ENCODE measurements at regions not wholly inside any gene's neighbourhood (a gene's known extent, or its start where the extent isn't known, plus 50 kb on each side); places are given as distances from the start of the nearest gene placed in this dataset.

GRCh38 chr2:236706288-236706687 is 136.7 kb downstream of the ACKR3 start:
- TF ChIP-seq CEBPB (IDR thresholded peaks at IDR 0.05), result no peak
- no peak for TF ChIP-seq EP300 (IDR thresholded peaks at IDR 0.05; ENCODE audit: borderline replicate concordance)
- TF ChIP-seq YY1 (IDR thresholded peaks at IDR 0.05; ENCODE audit: low read depth), result no peak
- TF ChIP-seq REST (IDR thresholded peaks at IDR 0.05; ENCODE audit: low read depth), result no peak
- no peak for TF ChIP-seq CREB1 (IDR thresholded peaks at IDR 0.05; ENCODE audit: low read depth)
- TF ChIP-seq, protein P1, sequence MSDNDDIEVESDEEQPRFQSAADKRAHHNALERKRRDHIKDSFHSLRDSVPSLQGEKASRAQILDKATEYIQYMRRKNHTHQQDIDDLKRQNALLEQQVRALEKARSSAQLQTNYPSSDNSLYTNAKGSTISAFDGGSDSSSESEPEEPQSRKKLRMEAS (IDR thresholded peaks at IDR 0.05), result no peak
- no peak for TF ChIP-seq EGR1 (IDR thresholded peaks at IDR 0.05)
- TF ChIP-seq TCF12 (IDR thresholded peaks at IDR 0.05; ENCODE audit: low read depth), result no peak
- no peak for TF ChIP-seq TEAD4 (IDR thresholded peaks at IDR 0.05)
- no peak for TF ChIP-seq FOXM1 (IDR thresholded peaks at IDR 0.05; ENCODE audit: borderline replicate concordance, low read depth)

Measured in Ishikawa (cell line).